ENCODE measurements at regions not wholly inside any gene's neighbourhood (a gene's known extent, or its start where the extent isn't known, plus 50 kb on each side); places are given as distances from the start of the nearest gene placed in this dataset.
"Not testable (repeated sequence)": the region's sequence is repeated elsewhere in the genome, so short reads cannot be mapped to it uniquely, and the experiment has no call there.

DNA sequence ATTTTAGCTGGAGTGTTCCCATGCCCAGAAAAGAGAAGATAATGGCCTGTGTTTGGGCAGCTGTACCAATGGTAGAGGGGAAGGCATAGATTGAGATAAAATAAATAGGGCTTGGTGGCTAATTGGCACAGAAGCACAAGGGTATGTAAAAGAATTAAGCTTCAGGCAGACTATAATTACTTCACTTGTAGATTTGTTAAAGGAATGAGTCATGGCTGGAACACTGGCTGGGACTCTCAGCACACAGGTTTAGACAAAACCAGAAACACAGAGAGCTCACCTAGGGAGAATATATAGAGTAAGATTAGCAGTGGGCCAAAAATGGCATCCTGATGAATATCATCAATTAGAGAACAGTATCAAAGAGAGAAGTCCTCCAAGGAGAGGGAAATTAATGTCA is 198.3 kb upstream of the FIGN start:
- peak in 2 of 3 experiments; percentile 17 to 29 for DNase-seq

DNA sequence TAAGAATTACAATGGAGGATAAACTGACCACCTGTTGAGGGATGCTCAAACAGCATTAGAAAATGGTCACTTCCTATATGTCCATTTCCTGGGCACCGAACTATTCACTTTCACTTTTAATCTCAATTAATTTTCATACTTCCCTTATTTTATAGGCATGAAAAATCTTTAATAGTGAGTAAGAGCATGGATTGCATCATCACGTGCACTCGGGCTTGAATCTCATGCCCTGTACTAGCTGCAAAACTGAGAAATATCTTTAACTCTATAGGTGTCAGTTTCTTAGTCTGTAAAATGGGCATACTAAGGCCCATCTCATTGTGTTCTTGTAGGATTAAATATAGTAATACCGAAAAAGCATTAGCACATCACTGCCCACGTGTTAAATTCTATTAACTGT is 183.9 kb upstream of the FIGN start:
- no peak for DNase-seq

DNA sequence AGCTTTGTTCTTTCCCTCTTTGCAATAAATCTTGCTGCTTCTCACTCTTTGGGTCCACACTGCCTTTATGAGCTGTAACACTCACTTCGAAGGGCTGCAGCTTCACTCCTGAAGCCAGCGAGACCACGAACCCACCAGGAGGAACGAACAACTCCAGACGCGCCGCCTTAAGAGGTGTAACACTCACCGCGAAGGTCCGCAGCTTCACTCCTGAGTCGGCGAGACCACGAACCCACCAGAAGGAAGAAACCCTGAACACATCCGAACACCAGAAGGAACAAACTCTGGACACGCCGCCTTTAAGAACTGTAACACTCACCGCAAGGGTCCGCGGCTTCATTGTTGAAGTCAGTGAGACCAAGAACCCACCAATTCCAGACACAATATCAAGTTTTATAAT is 178.7 kb upstream of the FIGN start:
- DNase-seq = not testable (repeated sequence)

DNA sequence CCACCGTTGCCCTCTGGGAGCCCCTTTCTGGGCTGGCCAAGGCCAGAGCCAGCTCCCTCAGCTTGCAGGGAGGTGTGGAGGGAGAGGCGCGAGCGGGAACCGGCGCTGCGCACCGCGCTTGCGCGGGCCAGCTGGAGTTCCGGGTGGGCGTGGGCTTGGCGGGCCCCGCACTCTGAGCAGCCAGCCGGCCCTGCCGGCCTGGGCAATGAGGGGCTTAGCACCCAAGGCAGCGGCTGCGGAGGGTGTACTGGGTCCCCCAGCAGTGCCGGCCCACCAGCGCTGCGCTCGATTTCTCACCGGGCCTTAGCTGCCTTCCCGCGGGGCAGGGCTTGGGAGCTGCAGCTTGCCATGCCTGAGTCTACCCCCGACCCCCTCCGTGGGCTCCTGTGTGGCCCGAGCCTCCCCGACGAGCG is 177.7 kb upstream of the FIGN start:
- not testable (repeated sequence) for DNase-seq

DNA sequence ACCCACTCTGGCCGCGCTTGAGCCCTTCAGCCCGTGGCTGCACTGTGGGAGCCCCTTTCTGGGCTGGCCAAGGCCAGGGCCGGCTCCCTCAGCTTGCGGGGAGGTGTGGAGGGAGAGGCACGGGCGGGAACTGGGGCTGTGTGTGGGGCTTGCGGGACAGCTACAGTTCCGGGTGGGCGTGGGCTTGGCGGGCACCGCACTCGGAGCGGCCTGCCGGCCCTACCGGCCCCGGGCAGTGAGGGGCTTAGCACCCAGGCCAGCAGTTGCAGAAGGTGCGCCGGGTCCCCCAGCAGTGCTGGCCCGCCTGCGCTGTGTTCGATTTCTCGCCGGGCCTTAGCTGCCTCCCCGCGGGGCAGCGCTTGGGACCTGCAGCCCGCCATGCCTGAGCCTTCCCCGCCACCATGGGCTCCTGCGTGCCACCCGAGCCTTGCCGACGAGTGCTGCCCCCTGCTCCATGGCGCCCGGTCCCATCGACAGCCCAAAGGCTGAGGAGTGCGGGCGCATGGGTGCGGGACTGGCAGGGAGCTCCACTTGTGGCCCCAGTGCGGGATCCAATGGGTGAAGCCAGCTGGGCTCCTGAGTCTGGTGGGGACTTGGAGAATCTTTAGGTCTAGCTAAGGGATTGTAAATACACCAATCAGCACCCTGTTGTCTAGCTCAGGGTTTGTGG is 173.7 kb upstream of the FIGN start:
- DNase-seq = no peak

DNA sequence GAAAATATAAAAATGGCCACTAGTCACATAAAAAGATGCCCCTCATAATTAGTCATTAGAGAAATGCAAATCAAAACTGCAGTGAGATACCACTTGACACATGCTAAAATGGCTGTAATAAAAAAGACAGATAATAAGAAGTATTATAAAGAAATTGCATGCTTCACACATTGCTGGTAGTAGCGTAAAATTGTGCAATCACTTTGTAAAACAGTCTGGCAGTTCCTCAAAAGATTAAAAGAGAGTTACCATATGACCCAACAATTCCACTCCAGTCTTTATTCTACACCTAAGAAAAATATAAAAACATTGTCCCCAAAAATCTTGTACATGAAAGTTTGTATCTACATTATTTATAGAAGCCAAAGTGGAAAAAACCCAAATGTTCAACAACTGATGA is 170.6 kb upstream of the FIGN start:
- no peak for DNase-seq

DNA sequence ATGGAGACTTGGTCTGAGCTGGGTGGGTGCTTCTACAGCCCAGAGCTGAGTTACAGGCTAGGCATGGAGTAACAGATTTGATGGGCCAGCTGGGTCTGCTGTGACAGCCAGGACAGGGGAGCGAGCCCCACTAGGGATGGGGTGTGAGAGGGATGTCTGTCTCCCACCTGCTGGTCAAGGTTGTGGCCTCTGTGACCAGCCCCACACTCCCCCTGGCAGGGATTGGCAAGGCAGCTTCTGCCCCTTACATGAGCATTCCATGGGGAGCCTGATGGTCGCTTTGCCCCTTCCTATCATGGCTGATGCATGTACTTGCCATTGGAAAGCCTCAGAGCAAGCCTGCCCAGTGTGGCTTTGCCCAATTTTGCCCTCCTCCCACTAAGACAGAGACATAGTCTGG is 162.0 kb upstream of the FIGN start:
- no peak for DNase-seq

DNA sequence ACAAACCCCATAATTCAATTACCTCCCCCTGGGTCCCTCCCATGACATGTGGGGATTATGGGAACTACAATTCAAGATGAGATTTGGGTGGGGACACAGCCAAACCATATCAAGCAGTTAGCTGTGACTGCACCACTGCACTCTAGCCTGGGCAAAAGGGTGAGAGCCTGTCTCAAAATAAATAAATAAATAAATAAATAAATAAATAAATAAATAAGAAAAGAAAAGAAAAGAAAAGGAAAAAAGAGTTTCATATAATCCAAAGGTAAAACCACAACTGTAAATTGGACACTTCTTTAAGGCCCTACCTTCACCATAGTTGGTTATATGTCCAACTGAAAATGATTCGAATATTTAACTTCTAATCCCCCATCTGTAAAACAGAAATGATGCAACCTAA is 157.6 kb upstream of the FIGN start:
- DNase-seq = not testable (repeated sequence)

DNA sequence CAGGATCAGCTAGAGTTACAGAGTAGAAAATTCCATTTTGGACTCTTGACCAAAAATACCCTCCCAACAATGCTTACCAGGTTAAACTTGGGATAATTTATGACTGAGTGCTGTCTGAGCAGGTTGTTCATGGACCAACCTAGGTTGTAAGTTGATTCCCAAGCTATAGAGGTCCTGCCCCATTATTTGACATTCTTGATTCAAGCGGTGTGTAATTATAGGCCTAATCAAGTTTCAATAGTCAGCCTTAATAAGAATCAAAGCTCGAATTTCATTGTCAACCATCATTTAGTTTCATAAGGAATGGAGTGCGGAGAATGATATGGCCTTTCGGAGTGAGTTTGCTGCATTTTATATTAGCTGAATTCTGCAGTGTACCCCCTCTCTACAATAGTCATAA is 152.8 kb upstream of the FIGN start:
- peak in 1 of 3 experiments; percentile 43 for DNase-seq

DNA sequence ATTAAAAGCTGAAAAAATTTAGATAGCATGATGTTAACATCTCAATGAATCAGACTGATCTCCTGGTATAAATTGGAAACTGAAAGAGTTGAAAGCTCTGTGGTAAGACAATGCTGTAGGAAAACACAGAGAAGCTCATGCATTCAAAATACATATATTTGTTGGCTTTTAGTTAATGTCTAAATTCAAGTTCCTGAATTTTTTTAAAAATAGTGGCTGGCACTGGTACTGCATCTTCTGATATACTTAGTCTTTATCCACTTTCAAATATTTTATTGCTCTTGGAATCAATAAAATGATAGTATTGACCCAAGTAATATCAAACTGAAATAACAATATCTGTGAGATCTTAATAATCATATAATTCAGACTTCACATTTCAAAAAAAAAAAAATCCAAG is 151.4 kb upstream of the FIGN start:
- no peak for DNase-seq

DNA sequence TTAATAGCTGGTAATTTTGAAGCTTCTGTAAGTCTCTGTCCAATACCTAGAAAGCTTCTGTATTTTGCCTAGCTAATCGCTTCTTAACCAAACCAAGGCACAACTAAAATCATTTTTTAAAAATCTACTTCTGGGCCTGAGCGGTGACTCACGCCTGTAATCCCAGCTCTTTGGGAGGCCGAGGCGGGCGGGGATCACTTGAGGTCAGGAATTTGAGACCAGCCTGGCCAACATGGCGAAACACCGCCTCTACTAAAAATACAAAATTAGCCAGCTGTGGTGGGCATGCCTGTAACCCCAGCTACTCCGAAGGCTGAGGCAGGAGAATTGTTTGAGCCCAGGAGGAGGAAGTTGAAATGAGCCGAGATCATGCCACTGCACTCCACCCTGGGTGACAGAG is 148.6 kb upstream of the FIGN start:
- DNase-seq = no peak

DNA sequence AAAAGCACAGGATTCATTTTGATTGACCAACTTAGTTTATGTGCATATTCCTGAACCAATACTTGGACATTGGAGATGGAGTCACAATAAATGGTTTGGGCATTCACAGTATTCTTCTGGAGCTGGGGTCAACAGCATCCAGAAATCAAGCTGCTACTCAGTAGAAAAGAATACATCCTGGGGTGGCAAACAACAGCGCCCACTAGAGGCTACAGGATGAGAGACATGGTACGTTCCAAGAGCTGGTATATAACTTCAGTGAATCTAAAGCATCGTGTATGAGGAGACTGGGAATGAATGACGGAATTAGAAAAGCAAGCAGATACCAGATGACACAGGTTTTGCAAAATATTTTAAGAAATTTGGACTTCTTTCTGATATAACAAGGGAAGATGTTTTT is 142.9 kb upstream of the FIGN start:
- DNase-seq = no peak

DNA sequence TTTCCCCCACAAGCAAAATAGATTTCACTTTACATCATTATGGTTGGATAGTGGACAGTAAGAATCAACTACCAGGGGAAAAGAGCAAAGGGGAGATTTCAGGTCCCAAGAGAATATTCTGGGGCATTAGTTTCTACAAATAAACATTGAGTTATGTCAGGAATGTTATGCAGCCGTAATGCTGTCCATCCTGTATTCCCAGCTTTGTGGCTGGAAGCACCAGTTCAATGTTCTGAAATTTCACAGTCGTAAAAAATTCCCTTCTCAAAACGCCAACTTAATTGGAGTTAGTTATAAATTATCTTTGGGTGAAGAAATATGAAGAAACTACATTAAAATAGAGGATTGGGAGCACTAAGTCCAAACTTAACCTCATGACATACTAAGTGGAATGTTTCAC is 141.5 kb upstream of the FIGN start:
- no peak for DNase-seq

DNA sequence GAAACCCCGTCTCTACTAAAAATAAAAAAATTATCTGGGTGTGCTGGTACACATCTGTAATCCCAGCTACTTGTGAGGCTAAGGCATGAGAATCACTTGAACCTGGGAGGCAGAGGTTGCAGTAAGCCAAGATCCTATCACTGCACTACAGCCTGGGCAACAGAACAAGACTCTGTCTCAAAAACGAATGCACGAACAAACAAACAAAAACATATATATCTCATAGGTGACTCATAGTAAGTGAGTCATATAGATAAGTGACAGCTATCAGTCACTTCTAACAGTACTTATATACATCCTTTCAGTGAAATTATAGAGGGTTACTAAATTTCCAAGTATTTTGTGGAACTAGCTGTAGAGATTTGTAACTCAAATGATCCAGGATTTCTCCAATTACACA is 127.3 kb upstream of the FIGN start:
- no peak for DNase-seq

DNA sequence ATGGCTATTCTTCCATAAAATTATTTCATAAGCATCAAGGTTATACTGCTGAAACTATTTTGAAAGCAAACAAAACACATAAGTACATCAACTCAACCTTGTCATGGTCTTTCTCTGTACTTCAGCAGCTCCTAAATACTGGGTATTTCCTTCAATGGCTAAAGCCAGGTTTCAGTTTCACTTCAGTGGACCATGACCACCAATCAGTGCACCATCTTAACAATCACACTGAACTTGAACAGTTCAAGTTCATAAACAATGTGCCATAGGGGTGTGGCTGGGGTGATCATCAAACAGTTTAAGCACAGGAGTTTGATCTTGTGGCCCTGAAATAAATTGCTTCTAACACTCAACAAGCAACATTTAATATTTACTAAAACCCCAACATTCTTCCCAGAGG is 124.1 kb upstream of the FIGN start:
- no peak for DNase-seq

DNA sequence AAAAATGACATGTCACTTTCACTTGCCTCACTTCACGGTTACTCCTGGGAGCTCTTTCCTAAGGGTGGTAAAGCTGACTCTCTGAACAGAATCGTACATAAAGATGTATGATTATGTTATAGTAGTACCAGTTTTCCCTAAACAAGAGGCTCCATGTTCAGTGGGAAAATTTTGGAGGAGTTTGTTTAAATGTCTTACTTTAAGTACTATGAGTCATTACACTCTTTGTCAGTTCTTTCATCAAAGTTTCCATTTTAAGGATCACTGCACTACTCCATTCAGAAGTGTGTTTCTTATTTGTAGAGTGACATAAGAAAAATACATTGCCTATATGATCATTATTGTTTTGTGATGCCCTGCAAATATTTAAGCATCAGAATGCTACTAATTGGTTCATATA is 121.1 kb upstream of the FIGN start:
- no peak for DNase-seq

DNA sequence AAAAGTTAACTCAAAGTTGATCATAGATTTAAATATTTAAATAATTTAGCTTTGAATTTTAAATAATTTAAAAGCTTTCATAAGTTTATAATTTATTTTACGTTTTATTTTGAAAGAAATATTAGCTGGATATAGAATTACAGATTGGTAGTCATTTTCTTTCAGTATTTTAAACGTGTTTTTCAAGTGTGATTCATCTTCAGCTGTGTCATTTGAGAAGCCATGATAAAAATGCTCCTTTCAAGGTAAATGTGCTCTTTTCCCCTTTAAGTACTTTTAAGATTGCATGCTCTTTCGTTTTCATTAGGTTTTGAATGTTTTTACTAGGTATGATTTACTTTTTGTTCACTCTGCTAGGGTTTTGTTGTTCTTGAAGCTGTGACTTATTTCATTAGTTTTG is 116.8 kb upstream of the FIGN start:
- DNase-seq = no peak

DNA sequence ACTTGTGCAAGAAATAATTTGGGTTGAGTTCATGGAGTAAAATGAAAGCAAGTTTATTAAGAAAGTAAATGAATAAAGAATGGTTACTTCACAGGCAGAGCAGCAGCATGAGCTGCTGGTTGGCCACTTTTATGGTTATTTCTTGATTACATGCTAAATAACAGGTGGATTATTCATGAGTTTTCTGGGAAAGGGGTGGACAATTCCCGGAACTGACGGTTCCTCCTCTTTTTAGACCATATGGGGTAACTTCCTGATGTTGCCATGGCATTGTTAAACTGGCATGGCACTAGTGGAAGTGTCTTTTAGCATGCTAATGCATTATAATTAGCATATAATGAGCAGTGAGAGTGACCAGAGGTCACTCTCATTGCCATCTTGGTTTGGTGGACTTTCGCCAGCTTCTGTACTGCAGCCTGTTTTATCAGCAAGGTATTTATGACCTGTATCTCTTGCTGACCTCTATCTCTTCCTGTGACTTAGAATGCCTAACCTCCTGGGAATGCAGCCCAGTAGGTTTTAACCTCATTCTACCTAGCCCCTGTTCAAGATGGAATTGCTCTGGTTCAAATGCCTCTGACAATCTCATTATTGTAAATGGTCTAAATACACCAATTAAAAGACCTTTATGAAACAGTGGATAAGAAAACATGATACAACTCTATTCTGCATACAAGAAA is 114.1 kb upstream of the FIGN start:
- DNase-seq = no peak

DNA sequence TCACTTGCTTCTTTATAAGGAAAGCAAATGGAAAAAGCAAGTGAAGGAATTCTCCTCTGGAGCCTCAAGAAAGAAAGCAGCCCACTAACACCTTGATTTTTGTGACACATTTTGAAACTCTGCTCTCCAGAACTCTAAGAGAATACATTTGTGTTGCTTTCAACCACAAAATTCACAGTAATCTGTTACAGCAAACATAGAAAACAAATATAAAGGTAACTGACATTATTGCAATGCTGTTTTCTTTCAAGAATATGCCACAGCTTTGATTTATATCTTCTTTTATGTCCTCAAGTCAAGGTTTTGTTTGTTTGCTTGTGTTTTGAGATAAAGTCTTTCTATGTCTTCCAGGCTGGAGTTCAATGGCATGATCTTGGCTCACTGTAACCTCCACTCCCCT is 103.1 kb upstream of the FIGN start:
- DNase-seq = no peak

DNA sequence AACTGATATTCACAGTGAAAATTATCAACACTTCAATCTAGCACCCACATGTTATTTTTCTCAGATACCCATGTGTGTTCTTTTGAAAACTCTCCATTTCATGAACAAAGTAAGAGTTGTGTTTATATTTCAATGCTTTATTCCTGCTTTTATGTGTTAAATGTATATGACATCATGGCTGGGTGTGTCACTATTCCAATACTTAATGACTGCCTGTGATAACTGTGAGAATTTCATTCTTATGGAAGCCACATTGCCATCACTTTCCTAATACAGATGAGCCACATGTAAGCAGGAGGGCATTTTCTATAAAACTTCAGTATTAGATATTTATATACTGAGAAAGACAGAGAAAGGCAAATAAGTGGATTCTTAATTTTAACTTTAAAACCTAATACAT is 100.4 kb upstream of the FIGN start:
- DNase-seq = no peak

DNA sequence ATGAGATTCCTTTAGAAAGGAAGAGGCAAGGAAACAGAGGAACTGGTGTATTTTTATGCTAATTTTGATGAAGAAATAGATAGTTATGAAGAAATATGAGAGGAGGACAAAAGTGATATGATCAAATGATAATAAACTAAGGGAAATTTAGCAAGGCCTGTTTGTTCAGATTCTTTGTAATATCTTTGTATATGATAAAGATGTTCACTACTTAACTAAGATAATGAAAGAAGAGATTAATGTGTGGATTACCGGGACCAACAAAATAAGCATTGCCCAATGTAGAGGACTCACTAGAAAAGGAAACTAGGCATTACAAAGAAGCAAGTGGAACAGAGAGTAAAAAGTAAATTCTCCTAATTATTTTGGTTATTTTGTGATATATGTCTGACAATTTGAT is 99.0 kb upstream of the FIGN start:
- no peak for DNase-seq

DNA sequence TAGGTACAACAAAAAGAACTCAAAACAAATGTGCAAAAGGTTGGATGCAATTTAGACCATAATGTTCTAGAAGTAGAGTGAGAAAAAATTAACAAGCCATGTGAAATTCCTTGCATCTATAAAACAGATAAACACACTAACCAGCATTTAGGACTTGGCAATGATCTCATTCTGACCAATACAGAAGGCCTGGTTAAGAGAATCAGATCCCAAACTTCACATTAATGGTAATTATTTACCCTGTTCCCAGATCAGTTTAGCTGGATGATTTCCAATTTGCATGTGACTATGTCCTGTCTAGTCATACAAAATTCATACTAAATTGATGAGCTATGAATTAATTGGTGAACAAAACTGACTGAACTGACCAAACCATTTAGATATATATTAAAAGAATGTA is 98.4 kb upstream of the FIGN start:
- no peak for DNase-seq

DNA sequence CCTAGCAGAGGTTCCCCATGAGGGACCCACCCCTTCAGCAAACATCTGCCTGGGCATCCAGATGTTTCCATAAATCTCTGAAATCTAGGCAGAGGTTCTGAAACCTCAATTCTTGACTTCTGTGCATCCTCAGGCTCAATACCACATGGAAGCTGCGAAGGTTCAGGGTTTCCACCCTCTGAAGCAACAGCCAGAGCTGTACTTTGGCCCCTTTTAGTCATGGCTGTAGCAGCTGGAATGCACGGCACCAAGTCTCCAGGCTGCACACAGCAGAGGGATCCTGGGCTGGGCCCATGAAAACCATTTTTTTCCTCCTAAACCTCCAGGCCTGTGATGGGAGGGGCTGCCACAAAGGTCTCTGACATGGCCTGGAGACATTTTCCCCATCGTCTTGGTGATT is 93.0 kb upstream of the FIGN start:
- DNase-seq = no peak

DNA sequence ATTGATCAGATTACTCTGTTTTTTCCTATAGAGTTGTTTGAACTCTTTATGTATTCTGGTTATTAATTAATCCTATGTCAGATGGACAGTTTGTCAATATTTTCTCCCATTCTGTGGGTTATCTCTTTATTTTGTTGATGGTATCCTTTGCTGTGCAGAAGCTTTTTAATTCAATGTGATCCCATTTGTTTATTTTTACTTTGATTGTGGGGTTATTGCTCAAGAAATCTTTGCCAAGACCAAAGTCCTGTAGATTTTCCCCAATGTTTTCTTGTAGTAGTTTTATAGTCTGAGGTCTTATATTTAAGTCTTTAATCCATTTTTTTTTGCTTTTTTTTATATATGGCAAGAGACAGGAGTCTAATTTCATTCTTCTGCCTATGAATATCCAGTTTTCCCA is 86.2 kb upstream of the FIGN start:
- DNase-seq = no peak

DNA sequence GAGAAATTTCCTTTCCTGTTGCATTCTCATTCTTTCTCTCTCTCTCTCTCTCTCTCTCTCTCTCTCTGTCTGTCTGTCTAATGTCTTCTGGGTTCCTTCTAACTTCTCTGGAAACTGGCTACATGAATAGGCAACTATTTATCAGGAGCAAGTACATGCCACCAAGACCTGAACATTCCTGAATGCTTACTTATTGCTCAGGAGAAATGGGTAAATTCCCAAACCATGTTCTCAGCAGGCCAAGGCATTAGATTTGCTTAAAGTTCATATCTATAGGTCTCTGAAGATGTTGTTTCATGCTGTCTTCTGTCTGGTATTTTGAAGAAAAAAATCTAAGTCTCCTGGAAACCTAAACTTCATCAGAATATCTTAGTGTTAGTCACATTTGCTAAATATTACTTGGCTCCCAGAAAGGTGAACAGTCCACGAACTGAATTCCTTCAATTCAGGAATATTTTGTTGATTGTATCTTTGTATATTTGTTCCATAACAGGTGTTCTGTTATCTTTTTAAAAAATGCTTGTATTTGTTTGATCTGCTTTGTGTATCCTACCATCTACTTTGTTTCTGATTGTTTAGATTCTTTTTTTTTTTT is 77.2 kb upstream of the FIGN start:
- DNase-seq = no peak

Measured in NCI-H1417 (cell line).